Panc1 (cell line): ENCODE measurements at regions not wholly inside any gene's neighbourhood (a gene's known extent, or its start where the extent isn't known, plus 50 kb on each side); places are given as distances from the start of the nearest gene placed in this dataset.

Experiments used
- ATAC-seq: fragments of 200-7000 bp; cut with Tn5 transposase; 2 replicates; pipeline ENCODE4 v1.9.1; 2020; ENCODE audit warnings: mild to moderate bottlenecking, moderate library complexity
- BruUV-seq: library from RNA; stranded (reverse); fragments of 400-500 nt; replicated peaks from 2 replicates; lab custom pipeline; 2021; lab: Mats Ljungman, UMichigan
- CTCF ChIA-PET: fragments of 300-600 bp; sonication (Branson Sonifier 250); formaldehyde crosslinking; loops from one replicate; lab custom pipeline; 2022; ENCODE audit warnings: antibody characterized with exemption; lab: Charles Lee
- POLR2A ChIA-PET: fragments of 300-600 bp; sonication (Branson Sonifier 250); formaldehyde crosslinking; loops from one replicate; lab custom pipeline; 2022; ENCODE audit warnings: antibody characterized with exemption; lab: Charles Lee
- DNase-seq: peaks from one replicate; pipeline ENCODE4 v3.0.0-alpha.2; 2010; ENCODE audit warnings: low read depth, low spot score
- H3K27ac ChIP-seq: 2 replicates; pipeline ENCODE4 v1.5.1; 2011; ENCODE audit warnings: mild to moderate bottlenecking, low read length, inconsistent platforms
- H3K27me3 ChIP-seq: fragments of 200-500 bp; sonication (Bioruptor generic); 2 replicates; pipeline ENCODE4 v1.6.0; 2014; ENCODE audit warnings: low read length, inconsistent platforms; ENCODE audit not compliant: control insufficient read depth, insufficient read depth
- H3K36me3 ChIP-seq: fragments of 200-500 bp; sonication (Bioruptor generic); 2 replicates; pipeline ENCODE4 v1.5.1; 2014; ENCODE audit warnings: inconsistent platforms, mild to moderate bottlenecking, low read length, moderate library complexity; ENCODE audit not compliant: control insufficient read depth, insufficient read depth
- H3K4me1 ChIP-seq: 2 replicates; pipeline ENCODE4 v1.5.1; 2011; ENCODE audit warnings: inconsistent platforms, mild to moderate bottlenecking, low read length, moderate library complexity; ENCODE audit not compliant: control insufficient read depth, insufficient read depth
- H3K4me3 ChIP-seq, 2 experiments: 2 replicates each; pipeline ENCODE4 v1.5.1; 2011 to 2012; ENCODE audit warnings: low read depth in 2 of 2, low read length in 2 of 2, mild to moderate bottlenecking in 2 of 2, inconsistent platforms in 1 of 2, moderate library complexity in 1 of 2
- H3K9me3 ChIP-seq: fragments of 200-500 bp; sonication (Bioruptor generic); 2 replicates; pipeline ENCODE4 v1.5.1; 2014; ENCODE audit warnings: low read depth, mild to moderate bottlenecking, inconsistent platforms, low read length, moderate library complexity; ENCODE audit not compliant: control insufficient read depth, insufficient read depth
- CTCF ChIP-seq: fragments of 450-650 bp; IDR thresholded peaks from 2 replicates; pipeline ENCODE4 v1.5.1; 2017; ENCODE audit warnings: mild to moderate bottlenecking
- POLR2AphosphoS5 ChIP-seq: IDR thresholded peaks from 2 replicates; pipeline ENCODE4 v1.6.1; 2012; ENCODE audit warnings: mild to moderate bottlenecking, low read depth, low read length, moderate library complexity
- REST ChIP-seq, 2 experiments: IDR thresholded peaks; 2 replicates each; pipeline ENCODE4 v1.6.1; 2011 to 2012; ENCODE audit warnings: low read depth in 2 of 2, control low read depth in 1 of 2, low read length in 1 of 2, mild to moderate bottlenecking in 1 of 2, moderate library complexity in 1 of 2; ENCODE audit not compliant: insufficient read depth in 1 of 2
- SIN3A ChIP-seq: IDR thresholded peaks from 2 replicates; pipeline ENCODE4 v1.6.1; 2012; ENCODE audit warnings: low read depth, mild to moderate bottlenecking, low read length, moderate library complexity, borderline replicate concordance; ENCODE audit not compliant: insufficient read depth
- TCF7L2 ChIP-seq: IDR thresholded peaks from 2 replicates; pipeline ENCODE4 v1.6.1; 2011; ENCODE audit warnings: mild to moderate bottlenecking, low read depth, low read length, inconsistent platforms
- in situ Hi-C: cut with HindIII; loops from 2 replicates; pipeline ENCODE4 v1.10.0; 2016; ENCODE audit warnings: low sequenced_read_pairs, low pct_unique_long_range_greater_than_20kb
- intact Hi-C: fragments of 100-400 bp; cut with micrococcal nuclease; formaldehyde crosslinking; loops from one replicate; pipeline ENCODE4 v1.10.0; 2022; ENCODE audit not compliant: unreplicated experiment

- intact Hi-C loops, result no loop called here
- no peak for DNase-seq
- Histone ChIP-seq H3K4me3 (no peak overlapping the region), H3K27ac (no peak overlapping the region), H3K9me3 (no peaks in the 10 kb centered on the region), H3K4me1 (no peaks in the 10 kb centered on the region), H3K27me3 (no peaks in the 10 kb centered on the region), H3K36me3 (no peaks in the 10 kb centered on the region)
- in situ Hi-C loops, result no loop called here
- ChIA-PET CTCF (no interaction called here), POLR2A (interaction anchor here (0.7 kb wide), 1 partner anchor 24 kb away, joined by 5 read pairs; no protein-coding TSS in a partner anchor)
- no peak for ATAC-seq
- TF ChIP-seq CTCF, result no peak
- BruUV-seq, result no TSS peak
Measured at GRCh38 chr2:187271825-187272224, 176.2 kb downstream of the CALCRL start.

GRCh38 chr2:187266645-187267044 lies 181.4 kb downstream of the CALCRL start:
- H3K36me3 ChIP-seq, result no peaks in the 10 kb centered on the region
- BruUV-seq, result no TSS peak
- DNase-seq (no peak), ATAC-seq (no peak)
- no peaks in the 10 kb centered on the region for H3K27me3 ChIP-seq
- TF ChIP-seq CTCF (no peak), SIN3A (no peak), TCF7L2 (no peak), POLR2AphosphoS5 (no peak)
- in situ Hi-C loops, result no loop called here
- H3K9me3 ChIP-seq, result no peaks in the 10 kb centered on the region
- no peaks in the 10 kb centered on the region for H3K4me1 ChIP-seq
- CTCF ChIA-PET, result no interaction called here
- no peak overlapping the region for H3K4me3 ChIP-seq
- intact Hi-C loops, result no loop called here
- POLR2A ChIA-PET, result no interaction called here
- H3K27ac ChIP-seq, result no peak overlapping the region

- no peaks in the 10 kb centered on the region for H3K4me1 ChIP-seq
- intact Hi-C loops, result no loop called here
- ChIA-PET POLR2A (no interaction called here), CTCF (no interaction called here)
- TF ChIP-seq REST (IDR thresholded peaks at IDR 0.05; ENCODE audit: insufficient read depth in 1 of 2, low read depth in 2 of 2, low read length in 1 of 2) (no peak), TCF7L2 (no peak), POLR2AphosphoS5 (no peak), SIN3A (no peak), CTCF (no peak)
- no peaks in the 10 kb centered on the region for H3K36me3 ChIP-seq
- H3K9me3 ChIP-seq, result no peaks in the 10 kb centered on the region
- in situ Hi-C loops, result no loop called here
- no peak for ATAC-seq
- no peak overlapping the region for H3K27ac ChIP-seq
- BruUV-seq, result no TSS peak
- H3K4me3 ChIP-seq, result no peak overlapping the region
- H3K27me3 ChIP-seq, result no peaks in the 10 kb centered on the region
- DNase-seq, result no peak
Measured at GRCh38 chr2:187266147-187266546, 181.9 kb downstream of the CALCRL start.
